GM13976 (cell line): ENCODE measurements at regions not wholly inside any gene's neighbourhood (a gene's known extent, or its start where the extent isn't known, plus 50 kb on each side); places are given as distances from the start of the nearest gene placed in this dataset.

Experiments
- DNase-seq: peaks from one replicate; pipeline ENCODE4 v3.0.0; 2012; ENCODE audit warnings: low spot score
- CTCF ChIP-seq: IDR thresholded peaks from 2 replicates; pipeline ENCODE4 v1.5.1; 2012; ENCODE audit warnings: borderline replicate concordance, mild to moderate bottlenecking; ENCODE audit not compliant: insufficient read depth; ENCODE audit errors: extremely low read depth, missing control alignments, control extremely low read depth
- in situ Hi-C: fragments of 300-500 bp; cut with MboI; formaldehyde crosslinking; loops from one replicate; pipeline ENCODE4 v1.12.0; 2022; ENCODE audit warnings: low sequenced_read_pairs, mixed read lengths, inconsistent platforms; ENCODE audit not compliant: unreplicated experiment

GRCh38 chr6:167424700-167425099 is 99.8 kb downstream of the TTLL2 start:
- DNase-seq, result no peak
- in situ Hi-C loops, result no loop called here
- TF ChIP-seq CTCF, result no peak

GRCh38 chr6:167426084-167426483 is 101.2 kb downstream of the TTLL2 start:
- no peak for TF ChIP-seq CTCF
- DNase-seq, result no peak
- in situ Hi-C loops, result no loop called here

GRCh38 chr6:167426651-167427050 is 101.8 kb downstream of the TTLL2 start:
- no peak for DNase-seq

GRCh38 chr6:167428664-167429333 is 103.9 kb downstream of the TTLL2 start:
- TF ChIP-seq CTCF, result no peak
- in situ Hi-C loops, result no loop called here
- no peak for DNase-seq

More at GRCh38 chr6:167426651-167427050, 101.8 kb downstream of the TTLL2 start:
- no peak for TF ChIP-seq CTCF
- in situ Hi-C loops, result no loop called here

- no peak for TF ChIP-seq CTCF
- in situ Hi-C loops, result no loop called here
- no peak for DNase-seq
Measured at GRCh38 chr6:167429353-167429752, 104.5 kb downstream of the TTLL2 start.

DNA sequence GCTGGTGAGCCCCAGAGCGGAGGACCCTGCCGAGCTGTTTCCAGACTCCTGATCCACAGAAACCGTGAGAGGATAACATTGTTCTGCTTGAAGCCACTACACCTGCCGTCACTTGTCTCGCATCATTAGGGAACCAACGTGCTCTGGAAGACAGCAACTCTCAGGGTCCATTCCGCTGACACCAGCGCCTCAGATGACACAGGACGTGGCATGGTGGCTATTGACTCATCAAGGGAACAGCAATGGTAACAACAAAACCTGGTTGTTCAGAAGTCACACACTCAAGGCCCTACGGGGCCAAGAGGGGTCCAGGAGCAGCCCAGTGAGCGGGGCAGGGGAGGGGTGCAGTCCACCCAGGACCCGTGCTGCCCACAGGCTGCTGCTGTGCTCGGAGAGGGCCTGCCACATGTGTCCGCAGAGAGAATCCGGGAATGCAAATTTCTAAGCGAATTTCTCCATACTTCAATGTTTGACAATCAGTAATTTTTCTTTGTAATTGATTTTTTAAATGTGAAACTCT is 110.4 kb downstream of the TTLL2 start:
- no peak for DNase-seq
- no peak for TF ChIP-seq CTCF
- in situ Hi-C loops, result no loop called here
